Activated naive CD4-positive, alpha-beta T cell treated with anti-CD3 and anti-CD28 coated beads for 36 hours (primary cell): ENCODE measurements at regions not wholly inside any gene's neighbourhood (a gene's known extent, or its start where the extent isn't known, plus 50 kb on each side); places are given as distances from the start of the nearest gene placed in this dataset.
A peak's percentile ranks its signal among the peaks of the same experiment; 100 is the strongest.
"Not testable (repeated sequence)": the region's sequence is repeated elsewhere in the genome, so short reads cannot be mapped to it uniquely, and the experiment has no call there.

Experiments used
- CTCF ChIA-PET: fragments of 350-600 bp; sonication (Branson Sonifier 250); formaldehyde crosslinking; loops from one replicate; lab custom pipeline; 2021; ENCODE audit warnings: antibody characterized with exemption; lab: Charles Lee
- DNase-seq: peaks from one replicate; pipeline ENCODE4 v3.0.0-alpha.2; 2020
- H3K27ac Mint-ChIP-seq: one replicate; pipeline ENCODE4 v1.8.0; 2021; ENCODE audit warnings: mild to moderate bottlenecking, mixed read lengths
- H3K27me3 Mint-ChIP-seq: one replicate; pipeline ENCODE4 v1.8.0; 2021; ENCODE audit warnings: low read depth, mixed read lengths
- H3K36me3 Mint-ChIP-seq: one replicate; pipeline ENCODE4 v1.8.0; 2021; ENCODE audit warnings: low read depth, mixed read lengths
- H3K4me1 Mint-ChIP-seq: one replicate; pipeline ENCODE4 v1.8.0; 2021; ENCODE audit warnings: low read depth, mixed read lengths
- H3K4me3 Mint-ChIP-seq: one replicate; pipeline ENCODE4 v1.8.0; 2021; ENCODE audit warnings: mild to moderate bottlenecking, moderate library complexity, mixed read lengths
- H3K9me3 Mint-ChIP-seq: one replicate; pipeline ENCODE4 v1.8.0; 2021; ENCODE audit warnings: mixed read lengths
- intact Hi-C: fragments of 100-400 bp; cut with micrococcal nuclease; formaldehyde crosslinking; loops from one replicate; pipeline ENCODE4 v1.15.1; 2023

DNA sequence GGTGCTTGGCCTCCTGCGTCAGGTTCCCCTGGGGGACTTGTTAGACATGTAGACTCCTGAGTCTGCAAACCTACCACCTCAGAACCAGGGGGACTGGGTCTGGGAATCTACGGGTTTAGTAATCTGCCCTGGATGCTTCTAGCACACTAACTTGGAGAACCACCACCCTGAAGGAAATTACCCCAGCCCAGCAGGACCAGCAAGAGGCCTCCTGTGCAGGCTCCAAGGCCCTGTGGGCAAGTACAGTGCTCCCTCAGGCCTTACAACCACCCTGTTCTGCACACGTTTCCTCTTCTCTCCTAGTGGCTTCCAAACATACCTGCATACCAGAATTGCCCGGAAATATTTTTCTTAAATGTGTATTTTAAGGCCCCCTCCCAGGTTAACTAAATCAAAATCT lies 423.0 kb downstream of the FUT8 start:
- CTCF ChIA-PET: interaction anchor here (4.2 kb wide), 1 partner anchor 11 kb away, joined by 24 read pairs; no protein-coding TSS in a partner anchor
- Mint-ChIP-seq H3K9me3 (no peaks in the 10 kb centered on the region), H3K27me3 (no peaks in the 10 kb centered on the region), H3K4me3 (no peak overlapping the region), H3K4me1 (peaks cover 41% of the 10 kb centered on the region), H3K36me3 (no peaks in the 10 kb centered on the region), H3K27ac (no peak overlapping the region)
- DNase-seq: no peak
- intact Hi-C loops: no loop called here

- CTCF ChIA-PET: no interaction called here
- H3K27me3 Mint-ChIP-seq: no peaks in the 10 kb centered on the region
- intact Hi-C loops: no loop called here
Observed at GRCh38 chr14:65838565-65838964, 426.0 kb downstream of the FUT8 start.

DNA sequence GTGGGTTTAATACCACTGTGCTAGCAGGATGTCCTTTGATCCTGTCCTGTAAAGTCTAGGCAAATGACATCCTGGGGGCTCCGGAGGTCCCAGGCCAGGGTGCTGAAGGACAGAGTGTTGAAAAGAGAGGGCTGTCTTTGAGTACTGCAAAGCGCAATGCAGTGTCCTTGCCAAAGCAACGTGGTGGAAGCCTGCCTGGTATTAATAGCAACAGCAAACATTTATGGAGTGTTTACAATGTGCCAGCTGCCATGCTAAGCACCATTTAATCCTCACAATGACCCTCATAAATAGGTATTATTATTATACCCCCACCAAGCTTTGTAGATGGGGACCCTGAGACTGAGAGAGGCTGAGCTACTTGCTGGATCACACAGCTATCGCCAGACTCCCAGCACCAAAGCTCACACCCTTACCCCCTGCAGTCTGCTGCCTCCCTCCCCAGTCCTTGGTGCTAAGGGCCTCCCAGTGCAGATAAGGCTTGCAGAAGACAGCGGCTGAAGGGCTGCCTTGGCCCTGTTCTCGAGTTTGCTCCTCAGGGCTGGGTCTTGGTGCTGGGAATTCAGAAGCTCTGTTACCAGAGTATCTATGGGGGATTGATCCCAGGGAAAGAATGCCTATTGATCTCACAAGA lies 427.7 kb downstream of the FUT8 start:
- peaks cover 50% of the 10 kb centered on the region for H3K4me1 Mint-ChIP-seq
- no peak overlapping the region for H3K27ac Mint-ChIP-seq
- intact Hi-C loops: no loop called here
- CTCF ChIA-PET: interaction anchor here (1.6 to 2.7 kb wide), 2 partner anchors 16 to 120 kb away, joined by 6 to 8 read pairs; no protein-coding TSS in a partner anchor
- no peaks in the 10 kb centered on the region for H3K27me3 Mint-ChIP-seq
- no peaks in the 10 kb centered on the region for H3K9me3 Mint-ChIP-seq
- H3K36me3 Mint-ChIP-seq: no peaks in the 10 kb centered on the region
- no peak overlapping the region for H3K4me3 Mint-ChIP-seq
- DNase-seq: no peak

More at GRCh38 chr14:65838565-65838964, 426.0 kb downstream of the FUT8 start:
- Mint-ChIP-seq H3K36me3 (no peaks in the 10 kb centered on the region), H3K4me3 (no peak overlapping the region), H3K9me3 (no peaks in the 10 kb centered on the region), H3K4me1 (peaks cover 45% of the 10 kb centered on the region), H3K27ac (no peak overlapping the region)
- DNase-seq: no peak

DNA sequence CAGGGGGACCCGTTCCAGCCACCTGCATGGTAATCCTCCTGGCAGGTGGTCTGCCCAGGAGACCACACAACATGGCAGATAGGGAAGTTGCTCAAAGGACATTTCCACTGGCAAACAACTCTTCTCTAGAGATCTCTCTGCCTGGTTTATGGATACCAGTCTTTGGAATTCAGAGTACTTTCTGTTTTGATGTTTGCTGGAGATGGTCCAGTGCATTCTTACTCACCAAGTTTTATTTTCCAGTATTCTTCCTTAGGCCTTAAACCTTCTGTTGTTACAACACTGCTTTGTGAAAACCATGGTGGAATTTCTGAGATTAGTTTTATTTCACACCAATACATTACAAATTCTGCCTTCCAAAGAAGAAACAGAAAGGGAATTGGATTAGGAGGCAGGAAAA lies 428.3 kb downstream of the FUT8 start:
- Mint-ChIP-seq H3K4me3 (no peak overlapping the region), H3K27ac (no peak overlapping the region), H3K36me3 (no peaks in the 10 kb centered on the region), H3K9me3 (no peaks in the 10 kb centered on the region), H3K4me1 (peaks cover 55% of the 10 kb centered on the region), H3K27me3 (no peaks in the 10 kb centered on the region)
- DNase-seq: no peak
- intact Hi-C loops: no loop called here
- CTCF ChIA-PET: interaction anchor here (2.7 kb wide), 1 partner anchor 120 kb away, joined by 6 read pairs; no protein-coding TSS in a partner anchor

DNA sequence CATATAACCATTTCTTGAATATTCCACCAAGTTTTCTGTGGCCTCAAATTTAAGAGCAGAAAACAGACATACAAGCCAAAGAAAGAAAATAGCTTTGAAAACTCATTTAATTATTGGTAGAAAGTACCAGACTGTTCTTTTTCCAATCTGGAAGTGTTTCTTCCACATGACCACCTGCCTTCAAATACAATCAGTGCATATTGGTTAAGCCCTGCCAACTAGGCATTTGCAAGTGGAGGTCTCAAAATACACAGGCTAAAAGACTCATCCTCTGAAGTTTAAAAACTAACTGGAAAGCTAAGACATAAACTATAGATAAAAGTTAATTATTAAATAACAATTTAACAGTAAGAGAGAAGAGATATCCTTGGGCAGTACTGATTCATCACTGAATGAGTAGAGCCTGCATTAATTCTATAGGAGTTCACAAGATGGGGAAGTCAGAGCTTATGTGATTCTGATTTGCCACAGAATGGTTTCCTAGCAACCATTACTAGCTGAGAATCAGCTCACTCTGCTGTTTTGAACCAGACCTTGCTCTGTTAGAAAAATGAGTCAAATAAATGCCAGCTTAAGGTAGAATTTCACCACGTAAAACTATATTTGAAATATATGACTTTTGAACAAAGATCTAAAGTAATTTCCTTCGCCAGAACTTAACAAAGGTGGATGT lies 433.8 kb downstream of the FUT8 start:
- H3K4me3 Mint-ChIP-seq: no peak overlapping the region
- peaks cover 62% of the 10 kb centered on the region for H3K4me1 Mint-ChIP-seq
- H3K9me3 Mint-ChIP-seq: peaks cover 13% of the 10 kb centered on the region
- CTCF ChIA-PET: interaction anchor here (0.6 to 3.5 kb wide), 10 partner anchors 18 to 676 kb away, joined by 3 to 23 read pairs (median 4); no protein-coding TSS in a partner anchor
- no peak for DNase-seq
- H3K27ac Mint-ChIP-seq: peak overlapping the region; percentile 71
- intact Hi-C loops: loop anchor here (1.0 to 2.0 kb wide), 5 partner anchors 32 to 744 kb away; partner anchors contain the start of gene MAX
- no peaks in the 10 kb centered on the region for H3K27me3 Mint-ChIP-seq
- no peaks in the 10 kb centered on the region for H3K36me3 Mint-ChIP-seq

- Mint-ChIP-seq H3K4me3 (no peak overlapping the region), H3K4me1 (peaks cover 62% of the 10 kb centered on the region), H3K27ac (peak overlapping the region; percentile 71), H3K36me3 (no peaks in the 10 kb centered on the region), H3K9me3 (peaks cover 13% of the 10 kb centered on the region), H3K27me3 (no peaks in the 10 kb centered on the region)
- CTCF ChIA-PET: interaction anchor here (0.6 to 3.5 kb wide), 8 partner anchors 18 to 640 kb away, joined by 3 to 23 read pairs (median 6); no protein-coding TSS in a partner anchor
- peak; percentile 83 for DNase-seq
- intact Hi-C loops: loop anchor here (1.0 to 2.0 kb wide), 6 partner anchors 32 to 744 kb away; partner anchors contain the start of gene MAX
Observed at GRCh38 chr14:65847075-65847847, 434.7 kb downstream of the FUT8 start.

DNA sequence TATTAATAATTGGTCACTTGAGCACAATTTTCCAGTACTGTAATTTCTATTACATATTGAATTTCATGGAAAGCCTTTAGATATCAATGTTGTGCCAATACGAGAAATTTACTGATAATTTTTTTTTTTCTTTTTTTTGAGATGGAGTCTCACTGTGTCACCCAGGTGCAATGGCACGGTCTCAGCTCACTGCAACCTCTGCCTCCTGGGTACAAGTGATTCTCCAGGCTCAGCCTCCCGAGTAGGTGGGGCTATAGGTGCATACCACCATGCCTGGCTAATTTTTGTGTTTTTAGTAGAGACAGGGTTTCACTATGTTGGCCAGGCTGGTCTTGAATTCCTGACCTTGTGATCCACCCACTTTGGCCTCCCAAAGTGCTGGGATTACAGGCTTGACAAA lies 435.4 kb downstream of the FUT8 start:
- Mint-ChIP-seq H3K9me3 (peaks cover 13% of the 10 kb centered on the region), H3K4me1 (peaks cover 59% of the 10 kb centered on the region)
- not testable (repeated sequence) for H3K27ac Mint-ChIP-seq, DNase-seq, H3K4me3 Mint-ChIP-seq, H3K27me3 Mint-ChIP-seq, H3K36me3 Mint-ChIP-seq
- intact Hi-C loops: loop anchor here (1.0 to 2.0 kb wide), 6 partner anchors 31 to 745 kb away; partner anchors contain the start of gene MAX
- CTCF ChIA-PET: interaction anchor here (0.6 kb wide), 1 partner anchor 34 kb away, joined by 3 read pairs; no protein-coding TSS in a partner anchor

GRCh38 chr14:65849091-65849490 lies 436.6 kb downstream of the FUT8 start:
- H3K4me1 Mint-ChIP-seq: peaks cover 49% of the 10 kb centered on the region
- no peak overlapping the region for H3K4me3 Mint-ChIP-seq
- H3K36me3 Mint-ChIP-seq: no peaks in the 10 kb centered on the region
- peaks cover 13% of the 10 kb centered on the region for H3K9me3 Mint-ChIP-seq
- no peak overlapping the region for H3K27ac Mint-ChIP-seq
- intact Hi-C loops: no loop called here
- no peaks in the 10 kb centered on the region for H3K27me3 Mint-ChIP-seq
- no peak for DNase-seq
- CTCF ChIA-PET: interaction anchor here (0.8 kb wide), 1 partner anchor 434 kb away, joined by 3 read pairs; no protein-coding TSS in a partner anchor

DNA sequence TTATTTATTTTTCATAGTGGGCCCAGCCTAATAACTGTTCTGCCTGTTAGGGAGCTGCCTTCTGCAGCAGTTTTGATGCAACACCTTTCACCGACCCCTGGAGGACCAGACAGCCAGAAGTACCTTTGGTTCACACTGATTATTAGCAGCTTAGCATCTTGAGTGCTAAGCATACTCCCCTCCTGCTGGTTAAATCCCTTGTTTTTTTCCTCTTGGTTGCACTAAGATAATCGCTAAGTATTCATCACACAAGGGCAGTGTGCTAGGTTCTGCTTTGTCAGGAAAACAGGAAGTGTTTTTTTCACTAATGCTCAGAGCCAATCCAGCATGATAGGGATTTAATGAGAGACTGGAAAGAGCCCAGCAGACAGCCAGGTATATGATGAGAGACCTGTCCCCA lies 437.0 kb downstream of the FUT8 start:
- Mint-ChIP-seq H3K4me3 (no peak overlapping the region), H3K36me3 (no peaks in the 10 kb centered on the region), H3K4me1 (peaks cover 45% of the 10 kb centered on the region), H3K27ac (no peak overlapping the region), H3K9me3 (peaks cover 14% of the 10 kb centered on the region), H3K27me3 (no peaks in the 10 kb centered on the region)
- DNase-seq: no peak
- intact Hi-C loops: no loop called here
- CTCF ChIA-PET: interaction anchor here (0.7 to 1.4 kb wide), 2 partner anchors 12 to 685 kb away, joined by 3 to 4 read pairs; no protein-coding TSS in a partner anchor

GRCh38 chr14:65850429-65851135 lies 438.1 kb downstream of the FUT8 start:
- H3K9me3 Mint-ChIP-seq: peaks cover 15% of the 10 kb centered on the region
- no peaks in the 10 kb centered on the region for H3K36me3 Mint-ChIP-seq
- H3K27me3 Mint-ChIP-seq: no peaks in the 10 kb centered on the region
- peak overlapping the region; percentile 70 for H3K27ac Mint-ChIP-seq
- peak; percentile 80 for DNase-seq
- H3K4me3 Mint-ChIP-seq: no peak overlapping the region
- CTCF ChIA-PET: interaction anchor here (0.6 to 1.4 kb wide), 2 partner anchors 10 to 11 kb away, joined by 3 to 4 read pairs; no protein-coding TSS in a partner anchor
- peaks cover 42% of the 10 kb centered on the region for H3K4me1 Mint-ChIP-seq
- intact Hi-C loops: loop anchor here (1.0 kb wide), 4 partner anchors 29 to 118 kb away; no protein-coding TSS in a partner anchor

GRCh38 chr14:65852689-65853088 lies 440.2 kb downstream of the FUT8 start:
- DNase-seq: no peak
- CTCF ChIA-PET: interaction anchor here (0.7 to 1.4 kb wide), 2 partner anchors 28 to 75 kb away, joined by 4 read pairs; no protein-coding TSS in a partner anchor
- H3K4me1 Mint-ChIP-seq: peaks cover 24% of the 10 kb centered on the region
- H3K4me3 Mint-ChIP-seq: no peak overlapping the region
- peaks cover 11% of the 10 kb centered on the region for H3K9me3 Mint-ChIP-seq
- no peaks in the 10 kb centered on the region for H3K27me3 Mint-ChIP-seq
- peaks cover 2% of the 10 kb centered on the region for H3K36me3 Mint-ChIP-seq
- intact Hi-C loops: no loop called here
- no peak overlapping the region for H3K27ac Mint-ChIP-seq
